ENCODE measurements at regions not wholly inside any gene's neighbourhood (a gene's known extent, or its start where the extent isn't known, plus 50 kb on each side); places are given as distances from the start of the nearest gene placed in this dataset.

DNA sequence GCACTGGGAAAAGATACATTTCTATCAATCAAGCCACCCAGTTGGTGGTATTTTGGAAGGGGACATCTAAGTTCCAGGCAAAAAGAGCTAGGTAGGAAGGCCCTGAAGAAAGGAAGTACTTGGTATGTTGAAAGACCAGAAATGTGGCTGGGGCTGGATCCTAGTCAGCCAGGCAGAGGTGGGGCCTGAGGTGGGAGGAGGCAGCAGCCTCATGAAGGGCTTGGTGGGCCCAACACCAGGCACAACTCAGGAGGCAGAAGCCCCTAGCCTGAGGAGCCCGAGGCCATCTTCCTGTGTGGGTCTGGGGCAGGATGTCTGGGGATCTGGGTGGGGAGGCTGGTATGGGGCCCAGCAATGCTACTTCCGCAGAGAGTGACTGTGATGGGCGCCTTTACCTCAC lies 105.9 kb downstream of the SALL1 start:
- Histone ChIP-seq H3K9me3 (no peaks in the 10 kb centered on the region), H3K27me3 (no peaks in the 10 kb centered on the region), H3K27ac (no peak overlapping the region), H3K4me1 (no peaks in the 10 kb centered on the region), H3K4me3 (no peak overlapping the region), H3K36me3 (no peaks in the 10 kb centered on the region)
- 76% methylated on average over 3 of the region's 3 CpGs; no CpG with 5 or more reads in 1 of the 2 donors for WGBS, 2 donors (ENCODE audit: low coverage in 1 of 2)
- in situ Hi-C loops (cut with MboI; ENCODE audit: low pct_ligation_motif_present in 1 of 4, low pct_unique_long_range_greater_than_20kb in 1 of 4, low sequenced_read_pairs in 3 of 4), result no loop called here
- intact Hi-C loops (cut with DNase I; ENCODE audit: low total_unique reads), result no loop called here
- no peak for DNase-seq
- TF ChIP-seq EP300 (IDR thresholded peaks at IDR 0.05; ENCODE audit: low read depth) (no peak), POLR2A (IDR thresholded peaks at IDR 0.05) (no peak), POLR2AphosphoS5 (IDR thresholded peaks at IDR 0.05) (no peak)
- TF ChIP-seq, protein P1, sequence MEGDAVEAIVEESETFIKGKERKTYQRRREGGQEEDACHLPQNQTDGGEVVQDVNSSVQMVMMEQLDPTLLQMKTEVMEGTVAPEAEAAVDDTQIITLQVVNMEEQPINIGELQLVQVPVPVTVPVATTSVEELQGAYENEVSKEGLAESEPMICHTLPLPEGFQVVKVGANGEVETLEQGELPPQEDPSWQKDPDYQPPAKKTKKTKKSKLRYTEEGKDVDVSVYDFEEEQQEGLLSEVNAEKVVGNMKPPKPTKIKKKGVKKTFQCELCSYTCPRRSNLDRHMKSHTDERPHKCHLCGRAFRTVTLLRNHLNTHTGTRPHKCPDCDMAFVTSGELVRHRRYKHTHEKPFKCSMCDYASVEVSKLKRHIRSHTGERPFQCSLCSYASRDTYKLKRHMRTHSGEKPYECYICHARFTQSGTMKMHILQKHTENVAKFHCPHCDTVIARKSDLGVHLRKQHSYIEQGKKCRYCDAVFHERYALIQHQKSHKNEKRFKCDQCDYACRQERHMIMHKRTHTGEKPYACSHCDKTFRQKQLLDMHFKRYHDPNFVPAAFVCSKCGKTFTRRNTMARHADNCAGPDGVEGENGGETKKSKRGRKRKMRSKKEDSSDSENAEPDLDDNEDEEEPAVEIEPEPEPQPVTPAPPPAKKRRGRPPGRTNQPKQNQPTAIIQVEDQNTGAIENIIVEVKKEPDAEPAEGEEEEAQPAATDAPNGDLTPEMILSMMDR (IDR thresholded peaks at IDR 0.05), result no peak

DNA sequence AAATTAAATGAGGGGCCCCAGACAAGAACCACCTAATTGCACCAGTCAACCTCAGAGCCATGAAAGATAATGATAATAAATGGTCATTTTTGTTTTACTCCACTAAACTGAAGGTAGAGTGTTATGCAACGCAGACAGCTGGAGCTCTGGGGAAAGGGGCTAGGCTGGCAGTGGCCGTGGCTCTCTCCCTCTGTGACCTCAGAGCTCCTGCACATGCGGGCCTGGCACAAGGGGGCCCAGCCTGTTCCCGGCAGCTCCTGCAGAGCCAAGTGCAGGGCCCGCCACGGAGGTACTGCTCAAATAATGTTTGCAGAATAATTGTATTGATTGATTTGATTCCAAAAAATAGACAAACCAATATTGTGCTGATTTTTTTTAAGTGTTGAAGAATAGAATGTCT lies 109.5 kb downstream of the SALL1 start:
- Histone ChIP-seq H3K4me1 (no peaks in the 10 kb centered on the region), H3K4me3 (no peak overlapping the region), H3K36me3 (no peaks in the 10 kb centered on the region), H3K27ac (no peak overlapping the region), H3K9me3 (no peaks in the 10 kb centered on the region), H3K27me3 (no peaks in the 10 kb centered on the region)
- WGBS, 2 donors (ENCODE audit: low coverage in 1 of 2), result 79% methylated on average over 6 of the region's 6 CpGs; no CpG with 5 or more reads in 1 of the 2 donors
- TF ChIP-seq EP300 (IDR thresholded peaks at IDR 0.05; ENCODE audit: low read depth) (no peak), POLR2A (IDR thresholded peaks at IDR 0.05) (no peak), POLR2AphosphoS5 (IDR thresholded peaks at IDR 0.05) (no peak)
- in situ Hi-C loops (cut with MboI; ENCODE audit: low pct_ligation_motif_present in 1 of 4, low pct_unique_long_range_greater_than_20kb in 1 of 4, low sequenced_read_pairs in 3 of 4), result no loop called here
- no peak for DNase-seq
- intact Hi-C loops (cut with DNase I; ENCODE audit: low total_unique reads), result no loop called here

DNA sequence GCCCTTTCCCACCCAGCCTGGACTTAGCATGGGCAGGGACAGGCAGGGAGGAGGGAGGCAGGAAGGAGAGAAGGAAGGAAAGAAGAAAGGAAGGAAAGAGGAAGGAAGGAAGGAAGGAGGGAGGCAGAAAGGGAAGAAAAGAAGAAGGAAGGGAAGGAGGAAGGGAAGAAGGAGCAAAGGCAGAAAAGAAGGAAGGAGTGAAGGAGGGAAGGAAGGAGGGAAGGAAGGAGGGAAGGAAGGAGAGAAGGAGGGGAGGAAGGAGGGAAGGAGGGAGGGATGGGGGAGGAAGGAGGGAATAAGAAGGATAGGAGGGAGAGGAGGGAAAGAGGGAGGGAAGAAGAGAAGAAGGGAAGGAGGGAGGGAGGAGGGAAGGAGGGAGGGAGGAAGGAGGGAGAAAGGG lies 110.4 kb downstream of the SALL1 start:
- Histone ChIP-seq H3K27me3 (no peaks in the 10 kb centered on the region), H3K4me3 (no peak overlapping the region), H3K4me1 (no peaks in the 10 kb centered on the region), H3K27ac (no peak overlapping the region), H3K9me3 (no peaks in the 10 kb centered on the region), H3K36me3 (no peaks in the 10 kb centered on the region)
- intact Hi-C loops (cut with DNase I; ENCODE audit: low total_unique reads), result no loop called here
- no peak for DNase-seq
- in situ Hi-C loops (cut with MboI; ENCODE audit: low pct_ligation_motif_present in 1 of 4, low pct_unique_long_range_greater_than_20kb in 1 of 4, low sequenced_read_pairs in 3 of 4), result no loop called here
- TF ChIP-seq POLR2AphosphoS5 (IDR thresholded peaks at IDR 0.05) (no peak), EP300 (IDR thresholded peaks at IDR 0.05; ENCODE audit: low read depth) (no peak), POLR2A (IDR thresholded peaks at IDR 0.05) (no peak)
- TF ChIP-seq, protein P1 (IDR thresholded peaks at IDR 0.05), result no peak

DNA sequence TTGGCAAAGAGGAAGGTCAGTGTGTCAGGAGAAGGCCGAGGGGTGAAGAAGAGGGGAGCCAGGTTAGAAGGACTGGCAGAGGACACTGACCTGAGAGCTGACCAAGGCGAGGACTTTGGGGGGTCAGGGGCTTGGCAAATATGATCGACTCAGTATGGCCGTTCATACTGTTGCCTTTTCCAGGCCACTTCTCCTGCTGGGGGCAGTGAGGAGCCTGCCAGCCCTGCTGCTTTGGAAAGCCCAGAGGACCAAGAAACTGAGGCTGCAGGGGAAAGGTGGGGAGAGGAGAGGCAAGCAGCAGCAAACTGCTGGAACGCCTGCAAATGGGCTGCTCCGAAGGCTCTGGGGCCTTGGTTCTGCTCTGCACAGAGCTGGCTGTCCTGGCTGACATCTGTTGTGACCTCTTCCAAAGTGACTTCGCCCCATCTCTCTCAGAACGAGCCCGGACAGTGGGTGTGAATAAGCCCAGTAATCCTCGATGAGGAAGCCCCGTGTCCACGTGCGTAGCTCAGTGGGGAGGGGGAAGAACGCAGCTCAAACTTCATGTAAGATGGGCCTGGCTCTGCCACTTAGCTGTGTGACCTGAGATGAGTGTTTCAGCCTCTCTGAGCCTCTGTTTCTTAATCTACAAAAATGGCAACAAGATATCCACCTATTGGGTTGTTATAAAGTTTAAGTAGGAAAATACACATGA lies 111.3 kb downstream of the SALL1 start:
- Histone ChIP-seq H3K9me3 (no peaks in the 10 kb centered on the region), H3K36me3 (no peaks in the 10 kb centered on the region), H3K4me3 (no peak overlapping the region), H3K27me3 (no peaks in the 10 kb centered on the region), H3K27ac (no peak overlapping the region), H3K4me1 (no peaks in the 10 kb centered on the region)
- TF ChIP-seq POLR2A (IDR thresholded peaks at IDR 0.05) (no peak), EP300 (IDR thresholded peaks at IDR 0.05; ENCODE audit: low read depth) (no peak), POLR2AphosphoS5 (IDR thresholded peaks at IDR 0.05) (no peak)
- TF ChIP-seq, protein P1 (IDR thresholded peaks at IDR 0.05), result no peak
- no peak for DNase-seq
- in situ Hi-C loops (cut with MboI; ENCODE audit: low pct_ligation_motif_present in 1 of 4, low pct_unique_long_range_greater_than_20kb in 1 of 4, low sequenced_read_pairs in 3 of 4), result no loop called here
- 43 to 67% methylated on average over 4 to 14 of the region's 14 CpGs for WGBS, 2 donors (ENCODE audit: low coverage in 1 of 2)
- intact Hi-C loops (cut with DNase I; ENCODE audit: low total_unique reads), result no loop called here

DNA sequence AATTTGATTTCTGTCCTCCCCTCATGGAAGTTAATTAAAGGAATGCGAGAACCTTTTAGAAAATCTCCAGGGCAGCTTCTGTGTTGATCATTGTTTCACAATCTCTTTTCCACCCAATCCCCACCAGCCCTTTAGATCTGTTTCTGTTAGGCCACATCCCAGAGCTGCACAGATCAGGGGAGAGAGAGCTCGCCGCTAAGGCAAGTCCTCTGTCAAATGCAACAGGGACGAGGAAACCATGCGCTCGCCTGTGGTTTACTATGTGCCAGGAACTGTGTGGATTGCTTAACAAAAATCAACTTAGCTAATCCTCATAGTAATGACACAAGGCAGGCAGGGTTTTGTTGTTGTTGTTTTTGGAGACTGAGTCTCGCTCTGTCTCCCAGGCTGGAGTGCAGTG lies 115.4 kb downstream of the SALL1 start:
- H3K9me3 ChIP-seq, result no peaks in the 10 kb centered on the region
- H3K27me3 ChIP-seq, result no peaks in the 10 kb centered on the region
- TF ChIP-seq, protein P1 (IDR thresholded peaks at IDR 0.05), result no peak
- TF ChIP-seq EP300 (IDR thresholded peaks at IDR 0.05; ENCODE audit: low read depth) (no peak), POLR2A (IDR thresholded peaks at IDR 0.05) (no peak), POLR2AphosphoS5 (IDR thresholded peaks at IDR 0.05) (no peak)
- no peaks in the 10 kb centered on the region for H3K36me3 ChIP-seq
- 93% methylated on average over 7 of the region's 7 CpGs; no CpG with 5 or more reads in 1 of the 2 donors for WGBS, 2 donors (ENCODE audit: low coverage in 1 of 2)
- in situ Hi-C loops (cut with MboI; ENCODE audit: low pct_ligation_motif_present in 1 of 4, low pct_unique_long_range_greater_than_20kb in 1 of 4, low sequenced_read_pairs in 3 of 4) (no loop called here), intact Hi-C loops (cut with DNase I; ENCODE audit: low total_unique reads) (no loop called here)
- no peak overlapping the region for H3K4me3 ChIP-seq
- no peak overlapping the region for H3K27ac ChIP-seq
- H3K4me1 ChIP-seq, result no peaks in the 10 kb centered on the region
- no peak for DNase-seq
